ENCODE measurements at regions not wholly inside any gene's neighbourhood (a gene's known extent, or its start where the extent isn't known, plus 50 kb on each side); places are given as distances from the start of the nearest gene placed in this dataset.

- H3K4me3 Mint-ChIP-seq, result peak overlapping the region; percentile 40 to 91
- peak overlapping the region; percentile 98 to 100 (median 100) for H3K27ac Mint-ChIP-seq
- H3K36me3 ChIP-seq (replicated peaks in 1 of 2; ENCODE audit: control insufficient read depth in 1 of 2, insufficient read depth in 2 of 2, low read length in 2 of 2), result no peaks in the 10 kb centered on the region
- peak; percentile 88 to 93 (median 90) for DNase-seq
- peaks cover 3% of the 10 kb centered on the region in 2 donors for H3K36me3 Mint-ChIP-seq
- peak overlapping the region; percentile 42 for H3K4me2 ChIP-seq (replicated peaks; ENCODE audit: extremely low read depth, low read length, poor library complexity, severe bottlenecking)
- peaks cover 37 to 57% of the 10 kb centered on the region in 2 donors for H3K4me1 ChIP-seq (ENCODE audit: control insufficient read depth in 1 of 2, insufficient read depth in 2 of 2, low read length in 2 of 2)
- WGBS (ENCODE audit: insufficient coverage), result 0% methylated on average over 1 of the region's 3 CpGs
- H3K9ac ChIP-seq (ENCODE audit: insufficient read depth, low read length, poor library complexity, severe bottlenecking), result peak overlapping the region; percentile 61
- intact Hi-C loops (cut with micrococcal nuclease), result loop anchor here (2.0 to 10.0 kb wide), 4 partner anchors 39 to 141 kb away; no protein-coding TSS in a partner anchor
- peaks cover 0 to 3% (median 0%) of the 10 kb centered on the region in 3 donors for H3K27me3 Mint-ChIP-seq (ENCODE audit: low read depth in 3 of 3)
- H4K20me1 ChIP-seq (ENCODE audit: insufficient read depth, low read length), result no peaks in the 10 kb centered on the region
- peak overlapping the region; percentile 44 to 96 for H3K27ac ChIP-seq (ENCODE audit: low read depth in 1 of 2, low read length in 2 of 2)
- TF ChIP-seq, protein P1, sequence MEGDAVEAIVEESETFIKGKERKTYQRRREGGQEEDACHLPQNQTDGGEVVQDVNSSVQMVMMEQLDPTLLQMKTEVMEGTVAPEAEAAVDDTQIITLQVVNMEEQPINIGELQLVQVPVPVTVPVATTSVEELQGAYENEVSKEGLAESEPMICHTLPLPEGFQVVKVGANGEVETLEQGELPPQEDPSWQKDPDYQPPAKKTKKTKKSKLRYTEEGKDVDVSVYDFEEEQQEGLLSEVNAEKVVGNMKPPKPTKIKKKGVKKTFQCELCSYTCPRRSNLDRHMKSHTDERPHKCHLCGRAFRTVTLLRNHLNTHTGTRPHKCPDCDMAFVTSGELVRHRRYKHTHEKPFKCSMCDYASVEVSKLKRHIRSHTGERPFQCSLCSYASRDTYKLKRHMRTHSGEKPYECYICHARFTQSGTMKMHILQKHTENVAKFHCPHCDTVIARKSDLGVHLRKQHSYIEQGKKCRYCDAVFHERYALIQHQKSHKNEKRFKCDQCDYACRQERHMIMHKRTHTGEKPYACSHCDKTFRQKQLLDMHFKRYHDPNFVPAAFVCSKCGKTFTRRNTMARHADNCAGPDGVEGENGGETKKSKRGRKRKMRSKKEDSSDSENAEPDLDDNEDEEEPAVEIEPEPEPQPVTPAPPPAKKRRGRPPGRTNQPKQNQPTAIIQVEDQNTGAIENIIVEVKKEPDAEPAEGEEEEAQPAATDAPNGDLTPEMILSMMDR (IDR thresholded peaks at IDR 0.05), result no peak
- no peaks in the 10 kb centered on the region for H3K27me3 ChIP-seq (ENCODE audit: control insufficient read depth in 2 of 2, insufficient read depth in 2 of 2, low read length in 2 of 2)
- H3K9me3 ChIP-seq (replicated peaks in 1 of 2; ENCODE audit: control insufficient read depth in 1 of 2, insufficient read depth in 1 of 2, low read length in 2 of 2), result no peaks in the 10 kb centered on the region
- peaks cover 56% of the 10 kb centered on the region for H3K4me1 Mint-ChIP-seq
- H2AFZ ChIP-seq (ENCODE audit: insufficient read depth, low read depth, low read length, poor library complexity, severe bottlenecking), result peak overlapping the region; percentile 55
- H3K9me3 Mint-ChIP-seq, result peaks cover 0 to 2% (median 0%) of the 10 kb centered on the region in 7 donors
- peak overlapping the region in 2 of 3 experiments; percentile 23 to 29 for H3K4me3 ChIP-seq (replicated peaks in 1 of 3; ENCODE audit: low read depth in 2 of 3, low read length in 3 of 3)
- no peaks in the 10 kb centered on the region for H3K79me2 ChIP-seq (ENCODE audit: insufficient read depth, low read length)
Observed at GRCh38 chr12:47356129-47356700, 276.5 kb upstream of the AMIGO2 start.

GRCh38 chr12:47353508-47353907, 273.7 kb upstream of the AMIGO2 start:
- peak overlapping the region in 3 of 7 donors; percentile 7 to 63 (median 58) for H3K27ac Mint-ChIP-seq
- H3K9ac ChIP-seq (ENCODE audit: insufficient read depth, low read length, poor library complexity, severe bottlenecking), result no peak overlapping the region
- H3K27ac ChIP-seq (ENCODE audit: low read depth in 1 of 2, low read length in 2 of 2), result no peak overlapping the region
- no peaks in the 10 kb centered on the region for H4K20me1 ChIP-seq (ENCODE audit: insufficient read depth, low read length)
- no peak for DNase-seq
- H3K79me2 ChIP-seq (ENCODE audit: insufficient read depth, low read length), result no peaks in the 10 kb centered on the region
- intact Hi-C loops (cut with micrococcal nuclease), result loop anchor here (10.0 kb wide), 2 partner anchors 51 to 139 kb away; no protein-coding TSS in a partner anchor
- no peak overlapping the region for H3K4me3 ChIP-seq (replicated peaks in 1 of 3; ENCODE audit: low read depth in 2 of 3, low read length in 3 of 3)
- peaks cover 0 to 3% of the 10 kb centered on the region in 2 donors for H3K36me3 Mint-ChIP-seq
- H3K36me3 ChIP-seq (replicated peaks in 1 of 2; ENCODE audit: control insufficient read depth in 1 of 2, insufficient read depth in 2 of 2, low read length in 2 of 2), result no peaks in the 10 kb centered on the region
- H3K9me3 ChIP-seq (replicated peaks in 1 of 2; ENCODE audit: control insufficient read depth in 1 of 2, insufficient read depth in 1 of 2, low read length in 2 of 2), result no peaks in the 10 kb centered on the region
- peaks cover 54% of the 10 kb centered on the region for H3K4me1 Mint-ChIP-seq
- TF ChIP-seq, protein P1 (IDR thresholded peaks at IDR 0.05), result no peak
- H3K4me1 ChIP-seq (ENCODE audit: control insufficient read depth in 1 of 2, insufficient read depth in 2 of 2, low read length in 2 of 2), result peaks cover 34 to 53% of the 10 kb centered on the region in 2 donors
- no peak overlapping the region for H2AFZ ChIP-seq (ENCODE audit: insufficient read depth, low read depth, low read length, poor library complexity, severe bottlenecking)
- WGBS (ENCODE audit: insufficient coverage), result 88% methylated on average over 6 of the region's 6 CpGs
- H3K27me3 Mint-ChIP-seq (ENCODE audit: low read depth in 3 of 3), result peaks cover 0 to 3% (median 0%) of the 10 kb centered on the region in 3 donors
- no peak overlapping the region for H3K4me2 ChIP-seq (replicated peaks; ENCODE audit: extremely low read depth, low read length, poor library complexity, severe bottlenecking)
- no peak overlapping the region for H3K4me3 Mint-ChIP-seq
- peaks cover 0 to 2% (median 0%) of the 10 kb centered on the region in 7 donors for H3K9me3 Mint-ChIP-seq
- no peaks in the 10 kb centered on the region for H3K27me3 ChIP-seq (ENCODE audit: control insufficient read depth in 2 of 2, insufficient read depth in 2 of 2, low read length in 2 of 2)

Data from CD14-positive monocyte (primary cell).